ENCODE measurements at regions not wholly inside any gene's neighbourhood (a gene's known extent, or its start where the extent isn't known, plus 50 kb on each side); places are given as distances from the start of the nearest gene placed in this dataset.

DNA sequence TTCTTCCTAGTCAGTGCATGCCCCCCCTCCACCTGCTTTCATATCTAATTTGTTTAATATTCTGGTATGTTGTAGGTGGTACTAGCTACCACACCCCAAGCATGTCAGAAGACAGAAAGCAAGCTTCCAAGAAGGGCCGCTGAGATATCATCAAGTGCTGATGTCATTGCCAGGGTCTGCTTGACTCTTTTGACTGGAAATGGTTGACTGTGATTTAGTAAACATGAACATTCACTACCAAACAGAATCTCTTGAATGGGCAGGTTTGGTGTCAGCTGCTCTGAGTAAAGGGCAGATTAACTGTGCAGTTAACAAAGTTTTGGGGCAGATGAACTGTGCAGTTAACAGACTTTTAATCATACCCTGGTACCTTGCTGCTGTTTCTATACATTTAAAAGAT is 244.2 kb upstream of the SATB1 start:
- no peak for TF ChIP-seq POLR2AphosphoS5 (IDR thresholded peaks at IDR 0.05; ENCODE audit: low read depth, low read length)
- TF ChIP-seq TAF1 (IDR thresholded peaks at IDR 0.05; ENCODE audit: borderline replicate concordance, low read depth, low read length), result no peak
- no peak for TF ChIP-seq POLR2A (IDR thresholded peaks at IDR 0.05; ENCODE audit: low read depth, low read length)

All from GM12892 (cell line).